ENCODE measurements at regions not wholly inside any gene's neighbourhood (a gene's known extent, or its start where the extent isn't known, plus 50 kb on each side); places are given as distances from the start of the nearest gene placed in this dataset.

- DNase-seq (ENCODE audit: low read depth): no peak
Measured at GRCh38 chr14:65224799-65225198, 122.5 kb upstream of the MAX start.

DNA sequence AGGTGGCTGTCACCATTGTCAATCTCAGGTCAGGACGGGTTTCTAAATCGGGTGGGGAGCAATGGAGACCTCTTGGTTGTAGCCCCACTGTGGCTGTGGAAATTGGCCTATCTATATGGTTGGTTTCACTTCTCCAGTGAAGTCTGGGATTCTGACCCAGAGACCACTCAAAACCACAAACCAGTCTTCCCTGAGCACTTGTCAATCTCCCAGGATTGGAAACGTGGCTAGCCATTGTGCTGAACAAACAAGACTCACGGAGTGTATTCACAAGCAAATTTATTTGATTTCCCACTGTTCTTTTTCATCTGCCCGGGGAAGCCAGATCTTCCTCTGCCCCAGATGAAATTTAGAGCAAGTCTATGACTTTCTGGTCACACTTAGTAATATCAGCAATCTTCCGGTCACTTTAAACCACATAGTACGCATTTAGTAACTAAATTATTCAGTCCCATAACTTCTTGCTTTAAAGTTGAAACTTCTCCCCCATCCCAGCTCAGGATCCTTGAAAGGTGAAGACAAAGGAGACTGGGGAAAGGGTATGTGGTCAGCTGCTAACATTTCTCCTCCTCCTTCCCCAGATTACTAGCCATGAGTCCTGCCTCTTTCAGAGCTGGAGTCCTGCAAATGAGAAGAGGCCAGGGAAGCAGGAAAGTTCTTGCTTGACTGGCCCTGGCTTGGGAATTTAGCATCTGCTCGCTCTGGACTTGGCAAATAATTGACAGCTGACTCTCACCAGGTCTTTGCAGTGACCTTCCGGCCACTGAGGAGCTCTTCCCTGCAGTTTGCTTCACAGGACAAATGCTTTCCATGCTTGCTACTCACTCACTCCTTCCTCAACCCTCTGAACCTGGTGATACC lies 123.2 kb upstream of the MAX start:
- no peak for DNase-seq (ENCODE audit: low read depth)

DNA sequence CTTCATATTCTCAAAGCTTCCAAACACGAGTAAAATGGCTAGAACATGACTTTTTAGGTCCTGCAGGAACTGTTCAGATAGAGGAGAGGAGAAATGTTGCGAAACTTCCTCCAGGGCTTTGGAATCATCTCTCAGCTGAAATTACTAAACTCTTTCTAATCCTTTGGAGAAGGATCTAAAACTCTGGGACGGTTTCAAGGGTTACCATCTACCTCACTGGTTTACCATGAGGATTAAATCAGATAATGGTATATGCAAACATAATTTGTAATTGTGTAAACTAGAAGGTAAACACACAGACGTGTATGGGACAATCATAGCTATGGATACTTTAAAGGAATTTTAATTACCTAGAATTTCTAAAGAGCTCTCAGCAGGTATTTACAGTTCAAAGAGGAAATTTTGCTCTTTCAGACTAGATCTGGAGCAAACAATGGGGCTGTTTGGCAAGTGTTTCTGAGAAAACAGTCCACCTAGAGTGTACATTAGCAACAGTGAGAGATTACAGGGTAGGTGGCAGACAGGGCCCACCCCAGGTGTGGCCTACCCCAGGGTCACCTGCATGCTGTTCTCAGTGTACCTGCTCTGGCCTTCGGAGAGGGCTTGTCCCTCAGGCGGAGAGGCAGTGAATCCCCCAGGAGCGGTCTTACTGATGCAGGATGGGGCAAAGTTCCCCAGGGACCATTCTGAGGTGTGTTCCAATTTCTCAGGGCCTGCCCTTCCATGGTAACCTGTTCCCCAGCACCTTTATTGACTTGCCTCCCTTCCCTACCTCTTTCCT lies 124.7 kb upstream of the MAX start:
- DNase-seq (ENCODE audit: low read depth): no peak

GRCh38 chr14:65228436-65228835 lies 126.1 kb upstream of the MAX start:
- no peak for DNase-seq (ENCODE audit: low read depth)

GRCh38 chr14:65228956-65229747 lies 126.8 kb upstream of the MAX start:
- no peak for DNase-seq (ENCODE audit: low read depth)

DNA sequence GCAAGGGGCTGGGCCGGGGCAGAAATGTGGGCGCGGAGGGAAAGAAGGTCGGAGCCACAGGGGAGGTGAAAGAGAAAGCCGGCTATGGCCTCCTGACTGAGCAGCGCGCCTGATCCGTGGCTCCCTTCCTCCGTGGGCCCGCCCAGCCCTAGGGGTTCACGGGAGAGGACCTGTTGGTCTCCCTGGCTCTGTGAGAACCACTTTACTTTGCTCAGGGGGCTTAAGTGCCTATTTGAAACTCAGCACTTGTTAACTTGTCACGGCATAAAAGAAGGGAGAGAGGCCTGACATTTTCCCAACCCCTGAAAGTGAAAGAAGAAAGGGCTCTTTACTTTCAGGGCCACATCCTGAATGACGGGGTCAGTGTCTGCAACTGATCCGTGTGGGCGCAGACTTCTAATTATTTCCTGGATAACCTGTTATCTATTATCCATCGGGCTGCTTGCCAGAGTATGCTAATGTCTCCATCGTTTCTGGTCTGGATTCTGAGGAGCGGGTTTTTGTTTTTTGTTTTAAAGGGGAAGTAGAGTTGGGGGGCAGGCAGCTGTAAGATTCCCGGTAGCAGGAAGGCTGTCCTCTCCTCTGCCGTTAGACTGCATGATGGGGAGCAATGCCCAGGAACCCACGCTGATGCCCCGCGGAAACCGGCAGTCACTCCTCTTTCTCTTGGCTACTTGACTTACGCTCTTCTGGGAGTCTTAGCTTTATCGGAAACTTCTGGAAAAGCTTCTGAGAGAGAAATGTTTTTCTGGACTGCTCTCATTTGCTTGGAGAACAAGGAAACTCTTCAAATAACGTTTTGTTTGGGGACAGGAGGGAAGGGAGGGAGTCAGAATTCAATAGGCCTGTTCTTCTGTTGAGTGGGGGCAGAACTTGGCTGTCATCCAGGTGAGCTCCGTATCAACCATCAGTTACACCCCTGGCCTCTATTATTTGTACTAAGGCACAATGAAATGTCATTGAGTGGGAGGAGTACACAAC lies 127.7 kb upstream of the MAX start:
- peak; percentile 11 for DNase-seq (ENCODE audit: low read depth)

GRCh38 chr14:65231286-65231980 lies 129.1 kb upstream of the MAX start:
- no peak for DNase-seq (ENCODE audit: low read depth)

GRCh38 chr14:65234752-65235361 lies 132.5 kb upstream of the MAX start:
- no peak for DNase-seq (ENCODE audit: low read depth)

DNA sequence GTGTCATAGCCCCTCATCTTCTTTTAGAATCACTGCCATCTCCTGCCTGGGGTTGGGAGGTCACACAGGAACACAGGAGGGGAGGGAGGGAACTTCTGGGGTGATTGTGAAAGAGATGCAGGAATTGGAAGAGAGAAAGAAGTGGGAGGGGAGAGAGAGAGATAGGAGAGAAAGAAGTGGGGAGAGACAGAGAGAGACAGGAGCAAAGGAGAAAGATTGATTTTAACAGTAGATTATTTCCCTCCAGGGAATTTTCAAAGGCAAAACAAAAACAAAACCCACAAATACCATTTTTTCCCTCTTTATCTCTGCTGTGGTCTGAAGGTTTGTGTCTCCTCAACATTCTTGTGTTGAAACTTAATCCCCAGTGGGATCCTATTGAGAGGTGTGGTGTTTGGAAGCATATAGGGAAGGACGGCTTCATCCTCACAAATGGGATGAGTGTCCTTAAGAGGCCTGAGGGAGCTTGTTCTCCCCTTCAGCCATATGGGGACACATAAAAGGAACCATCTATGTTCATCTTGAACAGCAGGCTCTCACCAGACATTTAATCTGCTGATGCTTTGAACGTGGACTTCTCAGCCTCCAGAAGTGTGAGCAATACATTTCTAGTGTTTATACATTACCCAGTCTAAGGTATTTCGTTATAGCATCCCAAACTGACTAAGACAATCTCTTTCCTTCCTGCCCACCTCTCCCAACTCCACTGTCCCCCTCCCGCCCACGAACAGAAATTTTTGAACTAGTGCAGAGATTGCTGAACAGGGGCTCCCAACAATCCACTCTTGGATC lies 134.9 kb upstream of the MAX start:
- DNase-seq (ENCODE audit: low read depth): no peak

GRCh38 chr14:65237941-65238340 lies 135.6 kb upstream of the MAX start:
- DNase-seq (ENCODE audit: low read depth): no peak

DNA sequence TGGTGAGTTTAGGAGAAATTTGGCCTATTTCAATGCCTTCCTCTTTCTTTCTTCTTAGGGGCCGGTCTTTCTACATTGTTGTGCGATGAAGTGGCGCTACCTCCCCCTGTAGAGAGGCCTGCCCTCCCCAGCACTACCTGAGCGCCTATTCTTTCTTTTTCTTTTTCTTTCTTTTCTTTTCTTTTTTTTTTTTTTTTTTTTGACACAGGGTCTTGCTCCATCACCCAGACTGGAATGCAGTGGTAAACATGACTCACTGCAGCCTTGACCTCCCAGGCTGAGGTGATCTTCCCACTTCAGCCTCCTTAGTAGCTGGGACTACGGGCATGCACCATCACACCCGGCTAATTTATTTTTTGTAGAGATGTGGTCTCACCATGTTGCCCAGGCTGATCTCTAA lies 136.1 kb upstream of the MAX start:
- DNase-seq (ENCODE audit: low read depth): no peak

GRCh38 chr14:65239143-65239937 lies 137.0 kb upstream of the MAX start:
- no peak for DNase-seq (ENCODE audit: low read depth)

GRCh38 chr14:65239938-65240296 lies 137.6 kb upstream of the MAX start:
- DNase-seq (ENCODE audit: low read depth): no peak

DNA sequence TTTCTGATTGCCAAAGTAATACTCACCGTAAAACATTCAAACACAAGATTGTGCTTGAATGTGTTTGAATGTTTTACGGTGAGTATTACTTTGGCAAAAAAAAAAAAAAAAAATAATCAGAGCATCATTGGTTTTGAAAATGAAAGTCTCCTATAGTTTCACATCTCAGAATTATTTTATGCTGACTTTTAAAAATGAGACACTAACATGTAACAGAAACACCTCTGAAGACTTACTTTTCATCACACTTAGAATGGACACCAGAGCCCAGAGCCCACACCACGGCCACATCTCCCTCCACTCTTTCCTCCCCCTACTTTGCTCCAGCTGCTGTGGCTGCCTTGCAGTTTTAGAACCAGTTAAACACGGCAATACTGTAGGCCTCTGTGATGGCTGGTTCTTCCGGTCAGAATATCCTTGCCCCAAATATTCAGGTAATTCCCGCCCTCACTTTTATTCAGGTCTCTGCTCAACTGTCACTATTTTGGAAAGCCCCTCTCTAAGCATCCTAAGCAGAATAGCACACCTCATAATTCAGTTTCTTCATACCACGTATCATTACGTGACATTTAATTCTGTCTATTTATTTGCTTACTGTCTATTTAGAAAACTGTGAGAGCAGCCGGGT lies 138.9 kb upstream of the MAX start:
- DNase-seq (ENCODE audit: low read depth): no peak

DNA sequence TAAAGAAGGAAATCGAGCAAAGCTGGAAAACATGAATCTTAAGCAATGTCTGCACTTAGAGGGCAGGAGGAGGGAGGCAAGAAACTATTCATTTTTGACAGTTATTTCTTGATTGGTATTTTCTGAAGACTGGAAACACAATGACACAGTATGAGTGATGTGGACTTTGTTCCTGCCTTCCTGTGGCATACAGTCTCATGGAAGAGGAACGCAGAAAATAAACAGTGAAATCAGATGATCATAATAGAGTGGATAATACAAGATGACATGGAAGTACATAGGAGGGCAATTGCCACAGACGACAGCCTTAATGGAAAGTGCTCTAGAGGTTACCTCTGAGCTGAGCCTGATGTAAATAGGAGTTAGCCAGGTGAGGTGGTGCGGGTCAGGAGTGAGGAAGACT lies 140.4 kb upstream of the MAX start:
- DNase-seq (ENCODE audit: low read depth): no peak

GRCh38 chr14:65243766-65244442 lies 141.6 kb upstream of the MAX start:
- DNase-seq (ENCODE audit: low read depth): no peak

DNA sequence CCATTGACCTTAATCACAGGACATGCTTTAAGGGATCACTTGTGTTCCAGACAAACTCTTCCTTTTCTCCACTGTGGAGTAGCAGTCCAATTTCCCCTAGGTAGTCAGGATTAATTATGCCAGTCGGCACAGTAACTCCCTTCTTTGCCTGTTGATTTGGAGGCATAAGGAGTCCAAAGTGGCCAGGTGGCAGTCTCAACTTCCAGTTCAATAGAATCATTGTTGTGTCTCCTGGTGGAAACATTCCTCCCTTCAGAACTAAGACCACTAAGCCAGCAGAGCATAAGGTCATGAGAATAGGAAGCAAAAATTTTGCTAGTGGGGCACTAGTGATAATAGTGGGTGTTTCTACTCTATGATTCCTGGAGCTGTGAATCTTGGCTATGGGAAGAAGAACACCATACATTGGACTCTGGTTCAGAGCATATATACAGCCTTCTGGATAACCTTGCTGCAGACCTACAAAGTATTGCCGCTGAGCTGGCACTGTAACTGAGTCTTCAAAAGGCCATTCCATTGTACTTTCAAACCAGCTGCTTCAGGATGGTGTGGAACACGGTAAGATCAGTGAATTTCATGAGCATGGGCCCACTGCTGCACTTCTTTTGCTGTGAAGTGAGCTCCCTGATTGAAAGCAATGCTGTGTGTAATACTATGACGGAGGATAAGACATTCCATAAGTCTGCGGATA lies 147.3 kb upstream of the MAX start:
- DNase-seq (ENCODE audit: low read depth): no peak

Measured in stimulated activated CD8-positive, alpha-beta memory T cell treated with anti-CD3 and anti-CD28 coated beads, Interleukin-12 subunit alpha, Interleukin-12 subunit beta, amount 100 ng/mL, for 1 hour (primary cell).